ENCODE measurements at regions not wholly inside any gene's neighbourhood (a gene's known extent, or its start where the extent isn't known, plus 50 kb on each side); places are given as distances from the start of the nearest gene placed in this dataset.

GRCh38 chr17:34502426-34502825 lies 77.0 kb upstream of the TMEM132E start:
- no peaks in the 10 kb centered on the region for H3K4me1 ChIP-seq (ENCODE audit: control insufficient read depth, insufficient read depth, low read length)
- DNase-seq, result peak; percentile 8
- no peak overlapping the region for H3K4me3 ChIP-seq (ENCODE audit: low read length)
- H3K36me3 ChIP-seq (ENCODE audit: control insufficient read depth, insufficient read depth, low read length), result no peaks in the 10 kb centered on the region
- H3K27me3 ChIP-seq (ENCODE audit: control insufficient read depth, insufficient read depth, low read length), result no peaks in the 10 kb centered on the region
- WGBS (ENCODE audit: insufficient coverage), result no CpG with 5 or more reads among the region's 4 CpGs
- no peak overlapping the region for H3K27ac ChIP-seq (ENCODE audit: low read length)
- no peaks in the 10 kb centered on the region for H3K9me3 ChIP-seq (replicated peaks; ENCODE audit: control insufficient read depth, low read depth, low read length)

DNA sequence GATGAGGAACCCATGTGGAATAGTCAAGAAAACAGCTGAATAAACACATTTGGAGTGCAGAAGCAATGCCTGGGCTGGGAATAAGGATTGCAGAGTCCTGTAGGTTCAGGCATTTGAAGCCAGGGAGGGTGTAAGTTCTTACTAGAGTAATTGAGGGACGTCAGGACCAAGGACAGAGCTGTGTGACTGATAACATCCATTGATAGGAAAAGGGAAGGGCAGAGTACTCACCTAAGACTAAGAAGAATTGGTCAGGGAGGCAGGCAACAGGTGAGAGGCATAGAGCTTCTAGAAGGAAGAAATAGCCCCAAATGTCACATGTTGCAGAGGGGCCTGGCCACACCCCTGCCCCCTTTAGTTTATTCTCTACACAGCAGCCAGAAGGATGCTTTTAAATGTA lies 79.8 kb upstream of the TMEM132E start:
- H3K9me3 ChIP-seq (replicated peaks; ENCODE audit: control insufficient read depth, low read depth, low read length), result no peaks in the 10 kb centered on the region
- H3K4me3 ChIP-seq (ENCODE audit: low read length), result no peak overlapping the region
- peak; percentile 46 for DNase-seq
- H3K27me3 ChIP-seq (ENCODE audit: control insufficient read depth, insufficient read depth, low read length), result no peaks in the 10 kb centered on the region
- no peak overlapping the region for H3K27ac ChIP-seq (ENCODE audit: low read length)
- no peaks in the 10 kb centered on the region for H3K4me1 ChIP-seq (ENCODE audit: control insufficient read depth, insufficient read depth, low read length)
- H3K36me3 ChIP-seq (ENCODE audit: control insufficient read depth, insufficient read depth, low read length), result no peaks in the 10 kb centered on the region
- WGBS (ENCODE audit: insufficient coverage), result 0% methylated on average over 1 of the region's 1 CpG

- Histone ChIP-seq H3K27me3 (ENCODE audit: control insufficient read depth, insufficient read depth, low read length) (no peaks in the 10 kb centered on the region), H3K4me3 (ENCODE audit: low read length) (no peak overlapping the region), H3K27ac (ENCODE audit: low read length) (no peak overlapping the region), H3K4me1 (ENCODE audit: control insufficient read depth, insufficient read depth, low read length) (no peaks in the 10 kb centered on the region), H3K9me3 (replicated peaks; ENCODE audit: control insufficient read depth, low read depth, low read length) (no peaks in the 10 kb centered on the region), H3K36me3 (ENCODE audit: control insufficient read depth, insufficient read depth, low read length) (no peaks in the 10 kb centered on the region)
- DNase-seq, result no peak
- WGBS (ENCODE audit: insufficient coverage), result 69% methylated on average over 2 of the region's 3 CpGs
Observed at GRCh38 chr17:34493917-34494316, 85.5 kb upstream of the TMEM132E start.

DNA sequence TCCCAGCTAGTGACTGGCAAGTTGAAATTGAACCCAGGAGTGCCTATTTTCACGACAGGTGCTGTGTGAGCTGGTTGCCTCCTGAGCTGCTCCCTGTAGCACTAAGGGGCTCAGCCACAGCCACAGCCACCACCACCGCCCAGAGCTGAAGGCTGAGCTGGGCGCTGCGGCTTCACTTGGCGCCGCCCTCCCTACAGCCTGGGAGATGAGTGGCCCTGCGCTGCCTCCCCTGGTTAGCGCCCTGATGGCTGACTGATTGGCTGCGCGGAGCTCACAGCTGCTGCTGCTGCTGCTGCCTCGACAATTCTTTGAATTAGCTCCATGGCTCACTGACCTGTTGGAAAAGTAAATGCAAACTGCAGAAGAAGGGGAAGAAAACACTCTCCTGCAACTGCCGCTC lies 91.8 kb upstream of the TMEM132E start:
- Histone ChIP-seq H3K4me3 (ENCODE audit: low read length) (no peak overlapping the region), H3K27ac (ENCODE audit: low read length) (no peak overlapping the region), H3K9me3 (replicated peaks; ENCODE audit: control insufficient read depth, low read depth, low read length) (no peaks in the 10 kb centered on the region), H3K27me3 (ENCODE audit: control insufficient read depth, insufficient read depth, low read length) (peaks cover 10% of the 10 kb centered on the region), H3K4me1 (ENCODE audit: control insufficient read depth, insufficient read depth, low read length) (no peaks in the 10 kb centered on the region), H3K36me3 (ENCODE audit: control insufficient read depth, insufficient read depth, low read length) (no peaks in the 10 kb centered on the region)
- 8% methylated on average over 8 of the region's 12 CpGs for WGBS (ENCODE audit: insufficient coverage)
- no peak for DNase-seq

DNA sequence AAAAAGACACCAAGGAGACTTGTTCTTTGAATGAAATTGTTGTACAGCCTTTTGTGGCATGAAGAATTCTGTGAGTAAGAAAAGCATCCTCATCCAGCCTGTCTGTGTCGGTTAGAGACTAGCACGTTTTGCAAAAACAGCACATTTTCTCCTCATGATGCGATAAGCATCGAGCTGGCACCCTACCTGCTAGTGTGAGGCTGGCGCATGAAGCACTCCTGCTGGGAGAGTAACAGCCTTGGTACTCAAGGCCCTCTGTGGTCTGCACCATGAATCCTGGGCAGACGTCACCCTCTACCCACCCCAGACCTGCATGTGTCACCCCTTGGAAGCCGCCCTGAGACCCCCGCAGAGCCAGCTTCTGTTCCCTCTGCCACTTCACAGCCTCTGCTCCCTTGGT lies 92.6 kb upstream of the TMEM132E start:
- H3K4me1 ChIP-seq (ENCODE audit: control insufficient read depth, insufficient read depth, low read length), result no peaks in the 10 kb centered on the region
- WGBS (ENCODE audit: insufficient coverage), result 67% methylated on average over 8 of the region's 8 CpGs
- H3K27me3 ChIP-seq (ENCODE audit: control insufficient read depth, insufficient read depth, low read length), result peaks cover 10% of the 10 kb centered on the region
- DNase-seq, result no peak
- no peak overlapping the region for H3K4me3 ChIP-seq (ENCODE audit: low read length)
- no peaks in the 10 kb centered on the region for H3K36me3 ChIP-seq (ENCODE audit: control insufficient read depth, insufficient read depth, low read length)
- H3K9me3 ChIP-seq (replicated peaks; ENCODE audit: control insufficient read depth, low read depth, low read length), result no peaks in the 10 kb centered on the region
- no peak overlapping the region for H3K27ac ChIP-seq (ENCODE audit: low read length)

GRCh38 chr17:34485999-34486398 lies 93.4 kb upstream of the TMEM132E start:
- H3K4me1 ChIP-seq (ENCODE audit: control insufficient read depth, insufficient read depth, low read length), result no peaks in the 10 kb centered on the region
- H3K27me3 ChIP-seq (ENCODE audit: control insufficient read depth, insufficient read depth, low read length), result peaks cover 10% of the 10 kb centered on the region

GRCh38 chr17:34484193-34484733 lies 95.1 kb upstream of the TMEM132E start:
- DNase-seq, result no peak
- H3K27ac ChIP-seq (ENCODE audit: low read length), result no peak overlapping the region
- H3K27me3 ChIP-seq (ENCODE audit: control insufficient read depth, insufficient read depth, low read length), result peaks cover 13% of the 10 kb centered on the region
- 83% methylated on average over 6 of the region's 8 CpGs for WGBS (ENCODE audit: insufficient coverage)
- no peak overlapping the region for H3K4me3 ChIP-seq (ENCODE audit: low read length)
- H3K36me3 ChIP-seq (ENCODE audit: control insufficient read depth, insufficient read depth, low read length), result no peaks in the 10 kb centered on the region
- H3K4me1 ChIP-seq (ENCODE audit: control insufficient read depth, insufficient read depth, low read length), result no peaks in the 10 kb centered on the region
- H3K9me3 ChIP-seq (replicated peaks; ENCODE audit: control insufficient read depth, low read depth, low read length), result no peaks in the 10 kb centered on the region

More at GRCh38 chr17:34485999-34486398, 93.4 kb upstream of the TMEM132E start:
- H3K36me3 ChIP-seq (ENCODE audit: control insufficient read depth, insufficient read depth, low read length), result no peaks in the 10 kb centered on the region
- H3K9me3 ChIP-seq (replicated peaks; ENCODE audit: control insufficient read depth, low read depth, low read length), result no peaks in the 10 kb centered on the region
- DNase-seq, result peak; percentile 12
- H3K27ac ChIP-seq (ENCODE audit: low read length), result no peak overlapping the region
- 68% methylated on average over 6 of the region's 7 CpGs for WGBS (ENCODE audit: insufficient coverage)
- H3K4me3 ChIP-seq (ENCODE audit: low read length), result no peak overlapping the region

DNA sequence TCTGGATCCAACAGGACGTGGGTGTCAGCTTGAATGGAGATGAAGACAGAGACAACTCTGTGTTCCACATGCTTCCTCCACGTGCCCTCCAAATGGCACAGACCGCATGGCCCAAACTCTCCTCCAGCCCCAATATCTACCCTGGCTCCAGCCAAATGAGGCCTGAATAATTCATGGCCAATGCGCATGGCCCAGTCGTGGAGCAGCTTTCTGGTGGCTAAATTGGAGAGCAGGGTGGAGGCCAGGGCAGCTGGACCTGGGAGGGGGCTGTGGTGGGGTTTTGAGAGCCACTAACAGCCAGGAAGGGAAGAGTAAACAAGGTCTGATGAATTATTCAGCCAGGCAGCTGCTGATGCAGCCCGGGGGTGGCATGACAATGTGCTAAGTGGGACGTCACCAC lies 96.7 kb upstream of the TMEM132E start:
- no peak overlapping the region for H3K4me3 ChIP-seq (ENCODE audit: low read length)
- no peaks in the 10 kb centered on the region for H3K36me3 ChIP-seq (ENCODE audit: control insufficient read depth, insufficient read depth, low read length)
- peaks cover 10% of the 10 kb centered on the region for H3K27me3 ChIP-seq (ENCODE audit: control insufficient read depth, insufficient read depth, low read length)
- no peak for DNase-seq
- H3K27ac ChIP-seq (ENCODE audit: low read length), result no peak overlapping the region
- WGBS (ENCODE audit: insufficient coverage), result 63% methylated on average over 4 of the region's 7 CpGs
- no peaks in the 10 kb centered on the region for H3K4me1 ChIP-seq (ENCODE audit: control insufficient read depth, insufficient read depth, low read length)
- no peaks in the 10 kb centered on the region for H3K9me3 ChIP-seq (replicated peaks; ENCODE audit: control insufficient read depth, low read depth, low read length)

DNA sequence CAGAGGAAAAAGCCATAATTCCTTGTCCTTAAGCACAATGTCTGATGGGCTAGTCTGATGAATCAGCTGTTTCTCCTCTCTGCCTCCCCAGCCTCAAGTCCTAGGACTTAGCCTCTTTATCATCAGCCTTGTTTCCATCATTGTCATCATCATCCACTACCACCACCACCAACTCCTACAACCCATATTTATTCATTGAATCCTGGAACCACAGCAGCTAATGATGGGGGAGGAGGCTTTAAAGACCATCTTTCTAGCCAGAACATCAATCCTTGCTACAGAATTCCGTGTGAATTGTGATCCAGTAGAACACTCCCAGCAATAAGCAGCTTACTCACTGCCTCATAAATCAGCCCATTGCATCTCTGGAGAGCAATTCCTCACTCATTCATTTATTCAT lies 97.6 kb upstream of the TMEM132E start:
- H3K4me3 ChIP-seq (ENCODE audit: low read length), result no peak overlapping the region
- no peak for DNase-seq
- H3K4me1 ChIP-seq (ENCODE audit: control insufficient read depth, insufficient read depth, low read length), result no peaks in the 10 kb centered on the region
- 40% methylated on average over 1 of the region's 1 CpG for WGBS (ENCODE audit: insufficient coverage)
- H3K27ac ChIP-seq (ENCODE audit: low read length), result no peak overlapping the region
- peaks cover 9% of the 10 kb centered on the region for H3K27me3 ChIP-seq (ENCODE audit: control insufficient read depth, insufficient read depth, low read length)
- no peaks in the 10 kb centered on the region for H3K9me3 ChIP-seq (replicated peaks; ENCODE audit: control insufficient read depth, low read depth, low read length)
- H3K36me3 ChIP-seq (ENCODE audit: control insufficient read depth, insufficient read depth, low read length), result no peaks in the 10 kb centered on the region

GRCh38 chr17:34479371-34479770 lies 100.0 kb upstream of the TMEM132E start:
- H3K27ac ChIP-seq (ENCODE audit: low read length), result no peak overlapping the region
- no peaks in the 10 kb centered on the region for H3K9me3 ChIP-seq (replicated peaks; ENCODE audit: control insufficient read depth, low read depth, low read length)
- DNase-seq, result no peak
- peaks cover 7% of the 10 kb centered on the region for H3K27me3 ChIP-seq (ENCODE audit: control insufficient read depth, insufficient read depth, low read length)
- WGBS (ENCODE audit: insufficient coverage), result 20% methylated on average over 1 of the region's 6 CpGs
- no peaks in the 10 kb centered on the region for H3K36me3 ChIP-seq (ENCODE audit: control insufficient read depth, insufficient read depth, low read length)
- no peak overlapping the region for H3K4me3 ChIP-seq (ENCODE audit: low read length)
- H3K4me1 ChIP-seq (ENCODE audit: control insufficient read depth, insufficient read depth, low read length), result no peaks in the 10 kb centered on the region

GRCh38 chr17:34478244-34478643 lies 101.1 kb upstream of the TMEM132E start:
- no peaks in the 10 kb centered on the region for H3K9me3 ChIP-seq (replicated peaks; ENCODE audit: control insufficient read depth, low read depth, low read length)
- no CpG with 5 or more reads among the region's 3 CpGs for WGBS (ENCODE audit: insufficient coverage)
- H3K4me1 ChIP-seq (ENCODE audit: control insufficient read depth, insufficient read depth, low read length), result no peaks in the 10 kb centered on the region
- DNase-seq, result no peak
- H3K27me3 ChIP-seq (ENCODE audit: control insufficient read depth, insufficient read depth, low read length), result peaks cover 7% of the 10 kb centered on the region
- H3K36me3 ChIP-seq (ENCODE audit: control insufficient read depth, insufficient read depth, low read length), result no peaks in the 10 kb centered on the region
- no peak overlapping the region for H3K27ac ChIP-seq (ENCODE audit: low read length)
- no peak overlapping the region for H3K4me3 ChIP-seq (ENCODE audit: low read length)
